Thoracic aorta (tissue), 2 donors: ENCODE measurements at regions not wholly inside any gene's neighbourhood (a gene's known extent, or its start where the extent isn't known, plus 50 kb on each side); places are given as distances from the start of the nearest gene placed in this dataset.
"Not testable (repeated sequence)": the region's sequence is repeated elsewhere in the genome, so short reads cannot be mapped to it uniquely, and the experiment has no call there.

Experiments used
- ATAC-seq: fragments of 150-250 bp; one replicate; pipeline ENCODE4 v1.8.0; 2017; ENCODE audit warnings: low read depth; ENCODE audit not compliant: insufficient number of reproducible peaks, low FRiP score
- DNase-seq: peaks from one replicate; pipeline ENCODE4 v3.0.0-alpha.2; 2020; ENCODE audit warnings: low spot score
- H3K27ac ChIP-seq, 2 donors: fragments of 200-600 bp; sonication (generic); 1 replicate in 1 of 2; 2 replicates in 1 of 2; pipeline ENCODE4 v1.5.1; 2016; ENCODE audit warnings: mild to moderate bottlenecking in 2 of 2, moderate library complexity in 2 of 2
- H3K27me3 ChIP-seq: fragments of 200-600 bp; sonication (generic); replicated peaks from 2 replicates; pipeline ENCODE4 v1.6.0; 2016; ENCODE audit warnings: mild to moderate bottlenecking; ENCODE audit not compliant: insufficient read depth
- H3K36me3 ChIP-seq: fragments of 200-600 bp; sonication (generic); one replicate; pipeline ENCODE4 v1.5.1; 2016
- H3K4me1 ChIP-seq, 2 donors: fragments of 200-600 bp; sonication (generic); 1 replicate in 1 of 2; 2 replicates in 1 of 2; pipeline versions ENCODE4 v1.5.1 to v1.6.0; 2016; ENCODE audit warnings: low read depth in 2 of 2, mild to moderate bottlenecking in 1 of 2; ENCODE audit not compliant: control insufficient read depth in 1 of 2
- H3K4me3 ChIP-seq: fragments of 200-600 bp; sonication (generic); 2 replicates; pipeline ENCODE4 v1.5.1; 2016; ENCODE audit warnings: mild to moderate bottlenecking
- H3K9me3 ChIP-seq: fragments of 200-600 bp; sonication (generic); 2 replicates; pipeline ENCODE4 v1.5.1; 2016
- CTCF ChIP-seq: fragments of 200-600 bp; sonication (generic); IDR thresholded peaks from one replicate; pipeline ENCODE4 v1.5.1; 2019; ENCODE audit warnings: antibody characterized with exemption

GRCh38 chr4:63211375-63211774, 1197.9 kb downstream of the TECRL start:
- no peak for ATAC-seq
- Histone ChIP-seq H3K4me1 (no peaks in the 10 kb centered on the region), H3K36me3 (no peaks in the 10 kb centered on the region), H3K27me3 (no peaks in the 10 kb centered on the region), H3K9me3 (no peaks in the 10 kb centered on the region), H3K4me3 (no peak overlapping the region), H3K27ac (no peak overlapping the region)
- no peak for TF ChIP-seq CTCF
- DNase-seq, result no peak

- not testable (repeated sequence) for H3K27ac ChIP-seq, DNase-seq, ATAC-seq, H3K36me3 ChIP-seq, H3K4me3 ChIP-seq, H3K9me3 ChIP-seq, H3K27me3 ChIP-seq, H3K4me1 ChIP-seq
Measured at GRCh38 chr4:63193029-63193428, 1216.2 kb downstream of the TECRL start.

GRCh38 chr4:63171341-63171740, 1237.9 kb downstream of the TECRL start:
- DNase-seq, result no peak
- ATAC-seq, result no peak

GRCh38 chr4:63170923-63171322, 1238.3 kb downstream of the TECRL start:
- DNase-seq (no peak), ATAC-seq (no peak)
- H3K9me3 ChIP-seq, result no peaks in the 10 kb centered on the region
- no peak overlapping the region for H3K4me3 ChIP-seq
- H3K27ac ChIP-seq, result no peak overlapping the region
- H3K27me3 ChIP-seq, result no peaks in the 10 kb centered on the region
- no peaks in the 10 kb centered on the region for H3K4me1 ChIP-seq
- no peak for TF ChIP-seq CTCF
- no peaks in the 10 kb centered on the region for H3K36me3 ChIP-seq

More at GRCh38 chr4:63171341-63171740, 1237.9 kb downstream of the TECRL start:
- no peak for TF ChIP-seq CTCF
- Histone ChIP-seq H3K4me3 (no peak overlapping the region), H3K27me3 (no peaks in the 10 kb centered on the region), H3K9me3 (no peaks in the 10 kb centered on the region), H3K36me3 (no peaks in the 10 kb centered on the region), H3K27ac (no peak overlapping the region), H3K4me1 (no peaks in the 10 kb centered on the region)

- ATAC-seq, result no peak
Measured at GRCh38 chr4:63169836-63170235, 1239.4 kb downstream of the TECRL start.

More at GRCh38 chr4:63169836-63170235, 1239.4 kb downstream of the TECRL start:
- no peaks in the 10 kb centered on the region for H3K4me1 ChIP-seq
- no peak for TF ChIP-seq CTCF
- H3K4me3 ChIP-seq, result no peak overlapping the region
- no peak overlapping the region for H3K27ac ChIP-seq
- H3K27me3 ChIP-seq, result no peaks in the 10 kb centered on the region
- H3K36me3 ChIP-seq, result no peaks in the 10 kb centered on the region
- no peak for DNase-seq
- no peaks in the 10 kb centered on the region for H3K9me3 ChIP-seq
